KMS-11 (cell line): ENCODE measurements at regions not wholly inside any gene's neighbourhood (a gene's known extent, or its start where the extent isn't known, plus 50 kb on each side); places are given as distances from the start of the nearest gene placed in this dataset.

Experiments
- H2AFZ ChIP-seq: fragments of 200-600 bp; sonication (generic); 2 replicates; pipeline ENCODE4 v1.6.1; 2016; ENCODE audit warnings: antibody characterized with exemption, mixed run types, low read depth
- H3K27ac ChIP-seq: fragments of 200-600 bp; sonication (generic); 2 replicates; pipeline ENCODE4 v1.6.1; 2016; ENCODE audit warnings: mild to moderate bottlenecking, mixed run types
- H3K27me3 ChIP-seq: fragments of 200-600 bp; sonication (generic); 2 replicates; pipeline ENCODE4 v1.6.1; 2017; ENCODE audit warnings: mild to moderate bottlenecking, low read depth, mixed run types, moderate library complexity; ENCODE audit not compliant: insufficient read depth
- H3K36me3 ChIP-seq: fragments of 200-600 bp; sonication (generic); 2 replicates; pipeline ENCODE4 v1.6.1; 2017; ENCODE audit warnings: mild to moderate bottlenecking, mixed run types; ENCODE audit not compliant: insufficient read depth
- H3K4me1 ChIP-seq: fragments of 200-600 bp; sonication (generic); 2 replicates; pipeline ENCODE4 v1.6.1; 2016; ENCODE audit warnings: mild to moderate bottlenecking, low read depth, mixed run types; ENCODE audit not compliant: poor library complexity, severe bottlenecking
- H3K4me2 ChIP-seq: fragments of 200-600 bp; sonication (generic); 2 replicates; pipeline ENCODE4 v1.7.0; 2016; ENCODE audit warnings: mild to moderate bottlenecking, mixed run types
- H3K4me3 ChIP-seq: fragments of 200-600 bp; sonication (generic); IDR thresholded peaks from 2 replicates; pipeline ENCODE4 v1.6.1; 2017; ENCODE audit warnings: low read depth, low read length, mixed read lengths; ENCODE audit not compliant: insufficient read depth
- H3K79me2 ChIP-seq: fragments of 200-600 bp; sonication (generic); 2 replicates; pipeline ENCODE4 v1.6.1; 2016; ENCODE audit warnings: low read depth, mixed run types; ENCODE audit not compliant: insufficient read depth
- H3K9ac ChIP-seq: fragments of 200-600 bp; sonication (generic); 2 replicates; pipeline ENCODE4 v1.6.1; 2016; ENCODE audit warnings: mild to moderate bottlenecking, mixed run types
- H4K20me1 ChIP-seq: fragments of 200-600 bp; sonication (generic); 2 replicates; pipeline ENCODE4 v1.6.1; 2016; ENCODE audit warnings: mild to moderate bottlenecking, mixed run types; ENCODE audit not compliant: insufficient read depth
- CTCF ChIP-seq: fragments of 200-600 bp; sonication (generic); conservative IDR thresholded peaks from 2 replicates; pipeline ENCODE4 v1.6.1; 2017; ENCODE audit warnings: low read depth, mild to moderate bottlenecking, antibody characterized with exemption, low read length, moderate library complexity, mixed read lengths

GRCh38 chr16:61005952-61006351 is 1030.3 kb downstream of the CDH8 start:
- no peak for TF ChIP-seq CTCF
- no peak overlapping the region for H3K4me3 ChIP-seq
- no peaks in the 10 kb centered on the region for H4K20me1 ChIP-seq
- H3K27ac ChIP-seq = no peak overlapping the region
- H3K4me2 ChIP-seq = no peak overlapping the region
- H3K27me3 ChIP-seq = no peaks in the 10 kb centered on the region
- no peak overlapping the region for H3K9ac ChIP-seq
- H3K36me3 ChIP-seq = no peaks in the 10 kb centered on the region
- no peaks in the 10 kb centered on the region for H3K79me2 ChIP-seq
- H3K4me1 ChIP-seq = no peaks in the 10 kb centered on the region
- H2AFZ ChIP-seq = no peak overlapping the region

GRCh38 chr16:61002479-61003204 is 1033.6 kb downstream of the CDH8 start:
- H3K79me2 ChIP-seq = no peaks in the 10 kb centered on the region
- H3K4me1 ChIP-seq = no peaks in the 10 kb centered on the region
- no peak overlapping the region for H3K4me3 ChIP-seq
- no peak for TF ChIP-seq CTCF
- no peaks in the 10 kb centered on the region for H4K20me1 ChIP-seq
- H3K27me3 ChIP-seq = no peaks in the 10 kb centered on the region
- no peaks in the 10 kb centered on the region for H3K36me3 ChIP-seq
- H2AFZ ChIP-seq = no peak overlapping the region
- H3K9ac ChIP-seq = no peak overlapping the region
- no peak overlapping the region for H3K4me2 ChIP-seq
- no peak overlapping the region for H3K27ac ChIP-seq

- Histone ChIP-seq H3K27ac (no peak overlapping the region), H3K4me1 (no peaks in the 10 kb centered on the region), H3K9ac (no peak overlapping the region), H3K79me2 (no peaks in the 10 kb centered on the region), H3K36me3 (no peaks in the 10 kb centered on the region), H3K4me2 (no peak overlapping the region), H2AFZ (no peak overlapping the region), H4K20me1 (no peaks in the 10 kb centered on the region), H3K4me3 (no peak overlapping the region), H3K27me3 (no peaks in the 10 kb centered on the region)
- TF ChIP-seq CTCF = no peak
Observed at GRCh38 chr16:60991886-60992285, 1044.4 kb downstream of the CDH8 start.

- Histone ChIP-seq H3K4me1 (no peaks in the 10 kb centered on the region), H3K27ac (no peak overlapping the region), H2AFZ (no peak overlapping the region), H3K36me3 (no peaks in the 10 kb centered on the region), H3K4me3 (no peak overlapping the region), H4K20me1 (no peaks in the 10 kb centered on the region), H3K27me3 (no peaks in the 10 kb centered on the region), H3K79me2 (no peaks in the 10 kb centered on the region), H3K9ac (no peak overlapping the region), H3K4me2 (no peak overlapping the region)
- no peak for TF ChIP-seq CTCF
Observed at GRCh38 chr16:60989592-60989991, 1046.6 kb downstream of the CDH8 start.
